ENCODE measurements at regions not wholly inside any gene's neighbourhood (a gene's known extent, or its start where the extent isn't known, plus 50 kb on each side); places are given as distances from the start of the nearest gene placed in this dataset.

GRCh38 chr6:153852481-153852880, 186.6 kb upstream of the OPRM1 start:
- Mint-ChIP-seq H3K9me3 (ENCODE audit: insufficient read depth) (no peaks in the 10 kb centered on the region), H3K4me1 (no peaks in the 10 kb centered on the region), H3K27ac (no peak overlapping the region), H3K4me3 (no peak overlapping the region), H3K27me3 (no peaks in the 10 kb centered on the region)
- H2AFZ ChIP-seq (ENCODE audit: insufficient read depth, low read depth, low read length, poor library complexity, severe bottlenecking), result no peak overlapping the region
- H3K27me3 ChIP-seq (replicated peaks in 1 of 4; ENCODE audit: control extremely low read depth in 1 of 4, control insufficient read depth in 3 of 4, insufficient read depth in 4 of 4, low read length in 3 of 4), result no peaks in the 10 kb centered on the region
- no peak overlapping the region for H3K9ac ChIP-seq (ENCODE audit: low read length)
- H3K9me3 ChIP-seq (ENCODE audit: control extremely low read depth in 1 of 3, control insufficient read depth in 2 of 3, insufficient read depth in 1 of 3, low read length in 2 of 3), result peaks cover 0 to 13% (median 0%) of the 10 kb centered on the region in 3 donors
- H3K4me1 ChIP-seq (ENCODE audit: control insufficient read depth in 2 of 2, insufficient read depth in 2 of 2, low read length in 2 of 2), result no peaks in the 10 kb centered on the region
- ChIA-PET CTCF (no interaction called here), POLR2A (no interaction called here)
- no peaks in the 10 kb centered on the region for H4K20me1 ChIP-seq (ENCODE audit: control insufficient read depth, insufficient read depth, low read length, poor library complexity, severe bottlenecking)
- intact Hi-C loops (cut with micrococcal nuclease), result no loop called here
- ATAC-seq (ENCODE audit: low read depth) (no peak), DNase-seq (no peak)
- TF ChIP-seq EZH2 (IDR thresholded peaks at IDR 0.05; ENCODE audit: borderline replicate concordance, insufficient read depth, low read depth, low read length, poor library complexity, severe bottlenecking), result no peak
- TF ChIP-seq CTCF (IDR thresholded peaks at IDR 0.05), result no peak
- H3K4me2 ChIP-seq (replicated peaks; ENCODE audit: low read depth, low read length, poor library complexity, severe bottlenecking), result no peak overlapping the region
- no peaks in the 10 kb centered on the region for H3K36me3 ChIP-seq (replicated peaks in 1 of 2; ENCODE audit: control extremely low read depth in 1 of 2, control insufficient read depth in 1 of 2, extremely low read depth in 1 of 2, insufficient read depth in 2 of 2, low read length in 1 of 2)
- 82% methylated on average over 2 of the region's 2 CpGs for WGBS (ENCODE audit: insufficient coverage)
- no peak overlapping the region for H3K27ac ChIP-seq (ENCODE audit: low read length in 2 of 2)
- no peaks in the 10 kb centered on the region for H3K79me2 ChIP-seq (ENCODE audit: control insufficient read depth, insufficient read depth, low read length)
- H3K4me3 ChIP-seq (ENCODE audit: control extremely low read depth in 1 of 5, extremely low read depth in 1 of 5, insufficient read depth in 1 of 5, low read depth in 2 of 5, low read length in 4 of 5), result no peak overlapping the region

- Histone ChIP-seq H3K4me3 (ENCODE audit: control extremely low read depth in 1 of 5, extremely low read depth in 1 of 5, insufficient read depth in 1 of 5, low read depth in 2 of 5, low read length in 4 of 5) (no peak overlapping the region), H3K4me2 (replicated peaks; ENCODE audit: low read depth, low read length, poor library complexity, severe bottlenecking) (no peak overlapping the region), H2AFZ (ENCODE audit: insufficient read depth, low read depth, low read length, poor library complexity, severe bottlenecking) (no peak overlapping the region), H3K27ac (ENCODE audit: low read length in 2 of 2) (no peak overlapping the region), H3K79me2 (ENCODE audit: control insufficient read depth, insufficient read depth, low read length) (no peaks in the 10 kb centered on the region), H4K20me1 (ENCODE audit: control insufficient read depth, insufficient read depth, low read length, poor library complexity, severe bottlenecking) (no peaks in the 10 kb centered on the region), H3K36me3 (replicated peaks in 1 of 2; ENCODE audit: control extremely low read depth in 1 of 2, control insufficient read depth in 1 of 2, extremely low read depth in 1 of 2, insufficient read depth in 2 of 2, low read length in 1 of 2) (no peaks in the 10 kb centered on the region), H3K9me3 (ENCODE audit: control extremely low read depth in 1 of 3, control insufficient read depth in 2 of 3, insufficient read depth in 1 of 3, low read length in 2 of 3) (peaks cover 0 to 10% (median 0%) of the 10 kb centered on the region in 3 donors), H3K27me3 (replicated peaks in 1 of 4; ENCODE audit: control extremely low read depth in 1 of 4, control insufficient read depth in 3 of 4, insufficient read depth in 4 of 4, low read length in 3 of 4) (no peaks in the 10 kb centered on the region), H3K4me1 (ENCODE audit: control insufficient read depth in 2 of 2, insufficient read depth in 2 of 2, low read length in 2 of 2) (no peaks in the 10 kb centered on the region), H3K9ac (ENCODE audit: low read length) (no peak overlapping the region)
- no peak overlapping the region for H3K27ac Mint-ChIP-seq
- CTCF ChIA-PET, result no interaction called here
- no CpG with 5 or more reads among the region's 3 CpGs for WGBS (ENCODE audit: insufficient coverage)
- H3K4me3 Mint-ChIP-seq, result no peak overlapping the region
- TF ChIP-seq CTCF (IDR thresholded peaks at IDR 0.05), result no peak
- no peak for TF ChIP-seq EZH2 (IDR thresholded peaks at IDR 0.05; ENCODE audit: borderline replicate concordance, insufficient read depth, low read depth, low read length, poor library complexity, severe bottlenecking)
- H3K9me3 Mint-ChIP-seq (ENCODE audit: insufficient read depth), result no peaks in the 10 kb centered on the region
- no peaks in the 10 kb centered on the region for H3K27me3 Mint-ChIP-seq
- ATAC-seq (ENCODE audit: low read depth) (no peak), DNase-seq (no peak)
- H3K4me1 Mint-ChIP-seq, result no peaks in the 10 kb centered on the region
- intact Hi-C loops (cut with micrococcal nuclease), result no loop called here
- POLR2A ChIA-PET, result no interaction called here
Measured at GRCh38 chr6:153852034-153852433, 187.0 kb upstream of the OPRM1 start.
